PFSK-1 (cell line): ENCODE measurements at regions not wholly inside any gene's neighbourhood (a gene's known extent, or its start where the extent isn't known, plus 50 kb on each side); places are given as distances from the start of the nearest gene placed in this dataset.

Source experiments
- FOXP2 ChIP-seq: optimal IDR thresholded peaks from 2 replicates; pipeline ENCODE3; 2011; ENCODE audit warnings: borderline replicate concordance, control low read depth, inconsistent platforms; ENCODE audit not compliant: insufficient read depth; ENCODE audit errors: extremely low read length, extremely low read depth
- POLR2AphosphoS5 ChIP-seq: IDR thresholded peaks from 2 replicates; pipeline ENCODE4 v1.6.1; 2012; ENCODE audit warnings: low read depth, mild to moderate bottlenecking, control low read depth, low read length, moderate library complexity
- SIN3A ChIP-seq: IDR thresholded peaks from 2 replicates; pipeline ENCODE4 v1.6.1; 2012; ENCODE audit warnings: mild to moderate bottlenecking, low read length, moderate library complexity, borderline replicate concordance; ENCODE audit not compliant: insufficient read depth
- TAF1 ChIP-seq: IDR thresholded peaks from 2 replicates; pipeline ENCODE4 v1.6.1; 2012; ENCODE audit warnings: low read length, control low read depth, borderline replicate concordance; ENCODE audit not compliant: insufficient read depth
- TF ChIP-seq, protein P1 (sequence below), 2 experiments: IDR thresholded peaks; 2 replicates each; pipeline versions ENCODE4 v1.6.1 to v1.8.0; 2011 to 2012; ENCODE audit warnings: low read depth in 2 of 2, low read length in 2 of 2, control low read depth in 1 of 2, inconsistent platforms in 1 of 2, mild to moderate bottlenecking in 1 of 2, moderate library complexity in 1 of 2; ENCODE audit not compliant: insufficient read depth in 1 of 2

DNA sequence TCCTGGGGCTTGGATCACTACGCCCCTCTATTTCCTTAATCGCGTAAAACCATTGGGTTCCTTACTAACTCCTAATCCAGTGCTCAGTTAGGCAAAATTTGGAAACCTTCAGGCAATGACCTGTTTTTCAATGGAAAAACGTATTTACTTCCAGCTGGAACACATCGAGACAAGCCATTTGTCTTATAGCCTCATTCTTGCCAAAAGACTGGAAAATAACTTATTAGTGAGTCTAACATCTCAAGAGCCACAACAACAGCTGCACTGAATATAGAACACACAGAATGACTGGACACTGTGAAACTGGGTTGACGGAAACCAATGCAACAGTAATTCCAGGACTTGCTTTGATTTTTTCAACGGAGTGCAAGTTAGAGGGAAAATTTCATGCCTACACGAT, 125.2 kb upstream of the MAP3K7 start:
- TF ChIP-seq SIN3A (no peak), FOXP2 (no peak), POLR2AphosphoS5 (no peak), TAF1 (no peak)
- TF ChIP-seq, protein P1, sequence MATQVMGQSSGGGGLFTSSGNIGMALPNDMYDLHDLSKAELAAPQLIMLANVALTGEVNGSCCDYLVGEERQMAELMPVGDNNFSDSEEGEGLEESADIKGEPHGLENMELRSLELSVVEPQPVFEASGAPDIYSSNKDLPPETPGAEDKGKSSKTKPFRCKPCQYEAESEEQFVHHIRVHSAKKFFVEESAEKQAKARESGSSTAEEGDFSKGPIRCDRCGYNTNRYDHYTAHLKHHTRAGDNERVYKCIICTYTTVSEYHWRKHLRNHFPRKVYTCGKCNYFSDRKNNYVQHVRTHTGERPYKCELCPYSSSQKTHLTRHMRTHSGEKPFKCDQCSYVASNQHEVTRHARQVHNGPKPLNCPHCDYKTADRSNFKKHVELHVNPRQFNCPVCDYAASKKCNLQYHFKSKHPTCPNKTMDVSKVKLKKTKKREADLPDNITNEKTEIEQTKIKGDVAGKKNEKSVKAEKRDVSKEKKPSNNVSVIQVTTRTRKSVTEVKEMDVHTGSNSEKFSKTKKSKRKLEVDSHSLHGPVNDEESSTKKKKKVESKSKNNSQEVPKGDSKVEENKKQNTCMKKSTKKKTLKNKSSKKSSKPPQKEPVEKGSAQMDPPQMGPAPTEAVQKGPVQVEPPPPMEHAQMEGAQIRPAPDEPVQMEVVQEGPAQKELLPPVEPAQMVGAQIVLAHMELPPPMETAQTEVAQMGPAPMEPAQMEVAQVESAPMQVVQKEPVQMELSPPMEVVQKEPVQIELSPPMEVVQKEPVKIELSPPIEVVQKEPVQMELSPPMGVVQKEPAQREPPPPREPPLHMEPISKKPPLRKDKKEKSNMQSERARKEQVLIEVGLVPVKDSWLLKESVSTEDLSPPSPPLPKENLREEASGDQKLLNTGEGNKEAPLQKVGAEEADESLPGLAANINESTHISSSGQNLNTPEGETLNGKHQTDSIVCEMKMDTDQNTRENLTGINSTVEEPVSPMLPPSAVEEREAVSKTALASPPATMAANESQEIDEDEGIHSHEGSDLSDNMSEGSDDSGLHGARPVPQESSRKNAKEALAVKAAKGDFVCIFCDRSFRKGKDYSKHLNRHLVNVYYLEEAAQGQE (IDR thresholded peaks at IDR 0.05; ENCODE audit: insufficient read depth in 1 of 2, low read depth in 2 of 2, low read length in 2 of 2) = no peak

DNA sequence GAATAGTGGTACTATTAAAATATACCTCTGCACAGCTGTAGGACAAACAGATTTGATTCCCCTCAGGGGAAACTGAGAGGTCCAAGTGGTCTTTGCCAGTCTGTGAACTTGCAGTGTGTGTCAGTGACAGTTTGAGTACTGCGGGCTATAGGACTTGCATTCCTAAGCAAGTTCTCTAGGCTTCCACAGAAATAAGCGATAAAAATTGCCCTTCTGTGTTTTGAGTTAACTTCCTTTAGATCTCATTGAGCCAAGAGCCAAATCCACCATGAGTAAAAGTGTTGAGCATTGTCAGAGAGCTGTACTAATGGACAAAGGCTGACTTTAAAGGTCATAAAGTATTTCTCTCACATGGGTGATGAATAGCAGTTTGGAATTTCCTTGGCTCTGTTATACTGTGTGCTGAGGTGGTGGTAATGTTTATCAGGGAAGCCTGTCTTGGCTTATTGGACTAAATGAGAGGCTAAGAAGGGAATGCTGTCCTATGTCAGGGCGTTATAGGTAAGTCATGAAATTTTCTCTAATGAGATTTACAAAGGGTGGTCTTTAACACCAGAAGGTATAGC, 122.6 kb upstream of the MAP3K7 start:
- TF ChIP-seq TAF1 (no peak), FOXP2 (no peak), POLR2AphosphoS5 (no peak)
- TF ChIP-seq, protein P1 (IDR thresholded peaks at IDR 0.05; ENCODE audit: insufficient read depth in 1 of 2, low read depth in 2 of 2, low read length in 2 of 2) = no peak

DNA sequence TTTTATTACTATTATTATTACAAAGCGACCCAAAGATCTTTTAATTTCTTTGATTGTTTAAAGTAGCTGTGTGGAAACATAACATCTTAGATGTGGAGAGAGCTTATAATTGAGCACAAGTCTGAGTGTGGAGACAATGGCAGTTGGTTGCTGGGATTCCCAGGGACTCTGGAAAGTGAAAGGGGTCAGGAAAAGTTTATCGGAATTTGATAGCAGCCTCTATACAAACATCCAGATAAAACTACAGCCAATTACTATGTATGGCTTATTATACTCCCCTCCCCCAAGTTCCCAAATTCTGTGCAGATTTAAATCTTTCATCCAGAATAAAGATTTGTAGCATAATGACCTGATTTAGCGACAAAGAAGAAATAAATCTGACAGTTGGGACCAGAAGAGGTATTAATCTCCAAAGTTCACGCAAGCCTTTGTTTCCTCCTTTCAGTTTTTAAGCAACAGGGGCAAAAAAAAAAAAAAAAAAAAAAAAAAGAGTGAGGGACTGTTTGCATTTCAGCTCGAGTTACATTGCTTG, 121.4 kb upstream of the MAP3K7 start:
- no peak for TF ChIP-seq POLR2AphosphoS5
- no peak for TF ChIP-seq SIN3A
- TF ChIP-seq, protein P1 (IDR thresholded peaks at IDR 0.05; ENCODE audit: insufficient read depth in 1 of 2, low read depth in 2 of 2, low read length in 2 of 2) = no peak
- no peak for TF ChIP-seq TAF1

DNA sequence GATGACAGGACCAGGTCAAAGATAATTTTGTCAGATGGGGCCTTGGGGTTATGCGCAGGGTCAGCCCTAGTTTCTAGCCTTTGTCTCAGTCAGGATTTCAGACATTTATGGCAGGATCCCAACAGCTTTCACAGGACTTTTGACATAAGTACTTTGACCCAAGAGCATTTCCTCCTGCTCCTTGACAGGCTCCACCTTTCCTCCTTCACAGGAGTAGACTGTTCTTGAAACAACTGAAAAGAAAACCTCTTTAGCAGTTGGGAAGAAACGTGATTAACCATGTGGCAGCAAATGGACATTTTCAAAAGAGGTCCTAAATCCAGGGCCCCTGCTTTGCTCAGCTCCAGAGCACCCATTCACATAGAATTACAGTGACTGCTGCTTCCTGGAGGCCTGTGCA, 120.4 kb upstream of the MAP3K7 start:
- TF ChIP-seq TAF1 = no peak
- TF ChIP-seq, protein P1 (IDR thresholded peaks at IDR 0.05; ENCODE audit: insufficient read depth in 1 of 2, low read depth in 2 of 2, low read length in 2 of 2) = no peak
- TF ChIP-seq FOXP2 = no peak
- TF ChIP-seq POLR2AphosphoS5 = no peak
- no peak for TF ChIP-seq SIN3A

DNA sequence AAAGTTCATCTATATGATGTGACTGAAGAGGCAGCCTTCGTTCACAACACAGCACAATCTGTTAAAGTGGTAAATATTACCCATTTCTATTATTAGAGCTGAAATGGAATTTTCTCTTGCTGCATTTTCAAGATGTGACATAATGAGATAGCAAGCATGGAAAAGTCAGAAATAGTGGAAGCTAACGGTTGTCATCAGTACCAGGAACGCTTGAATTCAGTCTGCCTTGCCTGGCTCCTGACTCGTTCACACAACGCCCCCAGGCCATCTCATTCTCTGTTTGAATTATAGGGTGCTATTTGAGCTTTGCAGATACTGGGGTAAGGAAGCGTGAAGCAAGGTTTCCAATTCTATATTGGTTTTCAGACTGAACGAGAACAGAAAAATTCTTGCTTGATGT, 116.5 kb upstream of the MAP3K7 start:
- TF ChIP-seq POLR2AphosphoS5 (no peak), SIN3A (no peak), TAF1 (no peak), FOXP2 (no peak)
- TF ChIP-seq, protein P1 (IDR thresholded peaks at IDR 0.05; ENCODE audit: insufficient read depth in 1 of 2, low read depth in 2 of 2, low read length in 2 of 2) = no peak
